HFF-Myc (cell line): ENCODE measurements at regions not wholly inside any gene's neighbourhood (a gene's known extent, or its start where the extent isn't known, plus 50 kb on each side); places are given as distances from the start of the nearest gene placed in this dataset.

Experiments
- DNase-seq: peaks from one replicate; pipeline ENCODE4 v3.0.0-alpha.2; 2011; ENCODE audit warnings: low read depth; ENCODE audit errors: extremely low read depth
- H3K4me3 ChIP-seq: replicated peaks from 2 replicates; pipeline ENCODE4 v1.5.1; 2011; ENCODE audit warnings: low read depth, mild to moderate bottlenecking, control low read depth, low read length
- CTCF ChIP-seq: IDR thresholded peaks from 2 replicates; pipeline ENCODE4 v1.5.1; 2012; ENCODE audit warnings: mild to moderate bottlenecking, low read depth, low read length, control low read depth; ENCODE audit errors: missing control alignments

GRCh38 chr6:6918216-6918983 lies 189.4 kb upstream of the RREB1 start:
- TF ChIP-seq CTCF, result no peak
- DNase-seq, result peak; percentile 33
- no peak overlapping the region for H3K4me3 ChIP-seq

- no peak for TF ChIP-seq CTCF
- no peak overlapping the region for H3K4me3 ChIP-seq
- DNase-seq, result no peak
Observed at GRCh38 chr6:6919173-6919572, 188.6 kb upstream of the RREB1 start.

- no peak for DNase-seq
- H3K4me3 ChIP-seq, result no peak overlapping the region
- no peak for TF ChIP-seq CTCF
Observed at GRCh38 chr6:6920114-6920986, 187.4 kb upstream of the RREB1 start.

- DNase-seq, result no peak
- H3K4me3 ChIP-seq, result no peak overlapping the region
- no peak for TF ChIP-seq CTCF
Observed at GRCh38 chr6:6920987-6921313, 186.8 kb upstream of the RREB1 start.

GRCh38 chr6:6922166-6922565 lies 185.6 kb upstream of the RREB1 start:
- no peak for DNase-seq
- H3K4me3 ChIP-seq, result no peak overlapping the region
- TF ChIP-seq CTCF, result no peak

- no peak overlapping the region for H3K4me3 ChIP-seq
- DNase-seq, result no peak
- no peak for TF ChIP-seq CTCF
Observed at GRCh38 chr6:6923605-6924004, 184.2 kb upstream of the RREB1 start.
